CD14-positive monocyte (primary cell): ENCODE measurements at regions not wholly inside any gene's neighbourhood (a gene's known extent, or its start where the extent isn't known, plus 50 kb on each side); places are given as distances from the start of the nearest gene placed in this dataset.

ENCODE experiments used
- DNase-seq, 3 donors: peaks; one replicate each; pipeline ENCODE4 v3.0.0-alpha.2; 2011 to 2022
- H2AFZ ChIP-seq: 2 replicates; pipeline ENCODE4 v1.6.0; 2012; ENCODE audit warnings: mild to moderate bottlenecking, low read depth, low read length, inconsistent platforms; ENCODE audit not compliant: insufficient read depth, poor library complexity, severe bottlenecking
- H3K27ac ChIP-seq, 2 donors: 1 replicate in 1 of 2; 2 replicates in 1 of 2; pipeline ENCODE4 v1.5.1; 2012 to 2013; ENCODE audit warnings: low read length in 2 of 2, control low read depth in 1 of 2, inconsistent platforms in 1 of 2, low read depth in 1 of 2, mild to moderate bottlenecking in 1 of 2
- H3K27me3 ChIP-seq, 2 donors: one replicate each; pipeline versions ENCODE4 v1.6.0 to v1.6.1; 2011 to 2013; ENCODE audit warnings: low read length in 2 of 2; ENCODE audit not compliant: control insufficient read depth in 2 of 2, insufficient read depth in 2 of 2
- H3K36me3 ChIP-seq, 2 donors: replicated peaks in 1 of 2; 1 replicate in 1 of 2; 2 replicates in 1 of 2; pipeline versions ENCODE4 v1.5.1 to v1.6.1; 2012 to 2013; ENCODE audit warnings: low read length in 2 of 2, control low read depth in 1 of 2, inconsistent platforms in 1 of 2, mild to moderate bottlenecking in 1 of 2; ENCODE audit not compliant: insufficient read depth in 2 of 2, control insufficient read depth in 1 of 2
- H3K4me1 ChIP-seq, 2 donors: 1 replicate in 1 of 2; 2 replicates in 1 of 2; pipeline versions ENCODE4 v1.5.1 to v1.6.1; 2012 to 2013; ENCODE audit warnings: low read length in 2 of 2, control low read depth in 1 of 2, inconsistent platforms in 1 of 2, mild to moderate bottlenecking in 1 of 2, moderate library complexity in 1 of 2; ENCODE audit not compliant: insufficient read depth in 2 of 2, control insufficient read depth in 1 of 2
- H3K4me2 ChIP-seq: replicated peaks from 2 replicates; pipeline ENCODE3; 2012; ENCODE audit warnings: low read length, moderate library complexity, mild to moderate bottlenecking; ENCODE audit not compliant: poor library complexity, severe bottlenecking; ENCODE audit errors: extremely low read depth
- H3K4me3 ChIP-seq, 3 experiments: fragments of 200-600 bp in 1 of 3; sonication (generic) in 1 of 3; replicated peaks in 1 of 3; 1 replicate in 2 of 3; 2 replicates in 1 of 3; pipeline ENCODE4 v1.5.1; 2011 to 2013; ENCODE audit warnings: low read length in 3 of 3, mild to moderate bottlenecking in 3 of 3, control low read depth in 2 of 3, low read depth in 2 of 3, inconsistent platforms in 1 of 3, moderate library complexity in 1 of 3
- H3K79me2 ChIP-seq: 2 replicates; pipeline ENCODE4 v1.6.0; 2012; ENCODE audit warnings: mild to moderate bottlenecking, control low read depth, inconsistent platforms, low read length, moderate library complexity; ENCODE audit not compliant: insufficient read depth
- H3K9ac ChIP-seq: 2 replicates; pipeline ENCODE4 v1.6.0; 2017; ENCODE audit warnings: low read length, mild to moderate bottlenecking; ENCODE audit not compliant: insufficient read depth, poor library complexity, severe bottlenecking
- H3K9me3 ChIP-seq, 2 donors: replicated peaks in 1 of 2; 1 replicate in 1 of 2; 2 replicates in 1 of 2; pipeline versions ENCODE4 v1.5.1 to v1.6.1; 2012 to 2013; ENCODE audit warnings: low read length in 2 of 2, control low read depth in 1 of 2; ENCODE audit not compliant: control insufficient read depth in 1 of 2, insufficient read depth in 1 of 2
- H4K20me1 ChIP-seq: 2 replicates; pipeline ENCODE4 v1.6.0; 2012; ENCODE audit warnings: mild to moderate bottlenecking, low read length, control low read depth, moderate library complexity; ENCODE audit not compliant: insufficient read depth
- H3K27ac Mint-ChIP-seq, 7 donors: one replicate each; pipeline ENCODE4 v1.8.0; 2020; ENCODE audit warnings: mild to moderate bottlenecking in 7 of 7, mixed read lengths in 7 of 7, moderate library complexity in 6 of 7, inconsistent platforms in 2 of 7
- H3K27me3 Mint-ChIP-seq, 3 donors: one replicate each; pipeline ENCODE4 v1.8.0; 2021 to 2022; ENCODE audit warnings: low read depth in 3 of 3, mild to moderate bottlenecking in 3 of 3, mixed read lengths in 3 of 3, moderate library complexity in 3 of 3, inconsistent platforms in 1 of 3
- H3K36me3 Mint-ChIP-seq, 2 donors: one replicate each; pipeline ENCODE4 v1.8.0; 2020; ENCODE audit warnings: mixed read lengths in 2 of 2, inconsistent platforms in 1 of 2, mild to moderate bottlenecking in 1 of 2
- H3K4me1 Mint-ChIP-seq: one replicate; pipeline ENCODE4 v1.8.0; 2020; ENCODE audit warnings: mild to moderate bottlenecking, mixed read lengths
- H3K4me3 Mint-ChIP-seq, 2 donors: one replicate each; pipeline ENCODE4 v1.8.0; 2020; ENCODE audit warnings: mild to moderate bottlenecking in 2 of 2, mixed read lengths in 2 of 2, moderate library complexity in 1 of 2
- H3K9me3 Mint-ChIP-seq, 7 donors: one replicate each; pipeline ENCODE4 v1.8.0; 2020 to 2022; ENCODE audit warnings: mixed read lengths in 7 of 7, mild to moderate bottlenecking in 6 of 7, moderate library complexity in 6 of 7, inconsistent platforms in 2 of 7
- WGBS: methylation state at CpG from one replicate; pipeline ENCODE4 v1.1.5; 2013; ENCODE audit warnings: missing lambda C conversion rate; ENCODE audit not compliant: insufficient coverage; 5-methylcytosine and 5-hydroxymethylcytosine counted together
- intact Hi-C, 2 donors: fragments of 100-400 bp; cut with micrococcal nuclease; formaldehyde crosslinking; loops; one replicate each; pipeline versions ENCODE4 v1.15.0 to v1.15.1; 2023
- TF ChIP-seq, protein P1 (sequence below): fragments of 200-600 bp; IDR thresholded peaks from one replicate; pipeline ENCODE4 v1.8.0; 2022; ENCODE audit warnings: antibody characterized with exemption, mild to moderate bottlenecking

DNA sequence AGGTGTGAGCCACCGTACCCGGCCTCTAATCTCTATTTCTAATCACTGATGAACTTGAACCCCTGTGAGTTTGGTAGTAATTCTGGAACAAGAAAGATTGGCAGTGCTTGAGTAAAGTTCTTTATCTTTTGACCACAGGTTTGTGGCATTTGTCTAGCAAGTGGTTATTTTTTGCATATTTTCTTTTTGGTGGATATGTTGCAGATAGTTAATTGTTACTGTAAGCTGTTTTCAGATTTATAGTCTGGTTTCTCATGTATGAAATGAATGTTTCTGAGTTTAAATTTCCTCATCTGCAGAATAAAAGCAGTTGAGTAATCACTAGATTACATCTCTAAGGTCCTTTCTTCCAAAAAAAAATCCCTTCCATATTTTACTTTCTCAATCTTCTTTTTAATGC, 105.2 kb downstream of the GASK1B start:
- Histone ChIP-seq H3K4me1 (no peaks in the 10 kb centered on the region), H2AFZ (no peak overlapping the region), H3K9ac (no peak overlapping the region), H3K79me2 (no peaks in the 10 kb centered on the region), H3K27me3 (no peaks in the 10 kb centered on the region), H3K27ac (no peak overlapping the region), H3K36me3 (no peaks in the 10 kb centered on the region), H3K9me3 (no peaks in the 10 kb centered on the region), H4K20me1 (no peaks in the 10 kb centered on the region), H3K4me3 (no peak overlapping the region), H3K4me2 (no peak overlapping the region)
- TF ChIP-seq, protein P1, sequence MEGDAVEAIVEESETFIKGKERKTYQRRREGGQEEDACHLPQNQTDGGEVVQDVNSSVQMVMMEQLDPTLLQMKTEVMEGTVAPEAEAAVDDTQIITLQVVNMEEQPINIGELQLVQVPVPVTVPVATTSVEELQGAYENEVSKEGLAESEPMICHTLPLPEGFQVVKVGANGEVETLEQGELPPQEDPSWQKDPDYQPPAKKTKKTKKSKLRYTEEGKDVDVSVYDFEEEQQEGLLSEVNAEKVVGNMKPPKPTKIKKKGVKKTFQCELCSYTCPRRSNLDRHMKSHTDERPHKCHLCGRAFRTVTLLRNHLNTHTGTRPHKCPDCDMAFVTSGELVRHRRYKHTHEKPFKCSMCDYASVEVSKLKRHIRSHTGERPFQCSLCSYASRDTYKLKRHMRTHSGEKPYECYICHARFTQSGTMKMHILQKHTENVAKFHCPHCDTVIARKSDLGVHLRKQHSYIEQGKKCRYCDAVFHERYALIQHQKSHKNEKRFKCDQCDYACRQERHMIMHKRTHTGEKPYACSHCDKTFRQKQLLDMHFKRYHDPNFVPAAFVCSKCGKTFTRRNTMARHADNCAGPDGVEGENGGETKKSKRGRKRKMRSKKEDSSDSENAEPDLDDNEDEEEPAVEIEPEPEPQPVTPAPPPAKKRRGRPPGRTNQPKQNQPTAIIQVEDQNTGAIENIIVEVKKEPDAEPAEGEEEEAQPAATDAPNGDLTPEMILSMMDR, result no peak
- Mint-ChIP-seq H3K4me3 (no peak overlapping the region), H3K9me3 (peaks cover 0 to 1% (median 0%) of the 10 kb centered on the region in 7 donors), H3K27ac (no peak overlapping the region), H3K27me3 (peaks cover 0 to 1% (median 0%) of the 10 kb centered on the region in 3 donors), H3K36me3 (no peaks in the 10 kb centered on the region), H3K4me1 (peaks cover 8% of the 10 kb centered on the region)
- intact Hi-C loops, result no loop called here
- no peak for DNase-seq
- WGBS, result no CpG with 5 or more reads among the region's 2 CpGs

DNA sequence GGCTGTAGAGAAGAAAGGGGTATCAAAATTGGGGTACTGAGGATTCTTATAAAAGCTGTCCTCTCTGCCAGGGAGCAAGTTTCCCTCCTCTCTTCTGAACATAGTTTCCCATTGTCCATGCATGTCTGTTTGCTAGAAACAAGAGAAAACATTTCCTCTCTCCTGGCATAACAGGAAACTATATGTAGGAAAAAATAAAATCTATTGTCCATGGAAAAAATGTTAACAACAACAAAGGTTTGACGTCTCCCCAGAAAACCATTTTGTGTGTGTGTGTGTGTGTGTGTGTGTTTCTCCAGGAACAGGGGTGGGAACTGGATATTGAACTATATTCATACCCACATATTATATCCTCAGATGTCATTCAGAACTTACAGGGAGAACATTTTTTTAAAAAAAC, 107.2 kb downstream of the GASK1B start:
- Histone ChIP-seq H2AFZ (peak overlapping the region; percentile 1), H3K79me2 (no peaks in the 10 kb centered on the region), H3K27me3 (no peaks in the 10 kb centered on the region), H3K9me3 (no peaks in the 10 kb centered on the region), H3K36me3 (no peaks in the 10 kb centered on the region), H3K9ac (no peak overlapping the region), H3K27ac (no peak overlapping the region), H3K4me2 (no peak overlapping the region), H3K4me1 (no peaks in the 10 kb centered on the region), H3K4me3 (no peak overlapping the region), H4K20me1 (no peaks in the 10 kb centered on the region)
- no peak for DNase-seq
- peaks cover 0 to 1% (median 0%) of the 10 kb centered on the region in 7 donors for H3K9me3 Mint-ChIP-seq
- WGBS, result no CpG with 5 or more reads among the region's 1 CpG
- H3K27me3 Mint-ChIP-seq, result no peaks in the 10 kb centered on the region
- intact Hi-C loops, result no loop called here
- no peak overlapping the region for H3K4me3 Mint-ChIP-seq
- no peak overlapping the region for H3K27ac Mint-ChIP-seq
- TF ChIP-seq, protein P1, result no peak
- peaks cover 6% of the 10 kb centered on the region for H3K4me1 Mint-ChIP-seq
- no peaks in the 10 kb centered on the region for H3K36me3 Mint-ChIP-seq
